ENCODE measurements at regions not wholly inside any gene's neighbourhood (a gene's known extent, or its start where the extent isn't known, plus 50 kb on each side); places are given as distances from the start of the nearest gene placed in this dataset.
"Not testable (repeated sequence)": the region's sequence is repeated elsewhere in the genome, so short reads cannot be mapped to it uniquely, and the experiment has no call there.

- DNase-seq (ENCODE audit: low spot score): no peak
- H3K4me3 Mint-ChIP-seq: no peak overlapping the region
- peaks cover 16% of the 10 kb centered on the region for H3K4me1 Mint-ChIP-seq
- CTCF ChIA-PET: interaction anchor here (1.3 kb wide), 1 partner anchor 17 kb away, joined by 8 read pairs; no protein-coding TSS in a partner anchor
- no peak for ATAC-seq
- no peak for TF ChIP-seq FOXJ3 (CRISPR knock-in tag; IDR thresholded peaks at IDR 0.05; ENCODE audit: borderline replicate concordance)
- no peak for TF ChIP-seq PRDM15 (CRISPR knock-in tag; IDR thresholded peaks at IDR 0.05)
- no peak for TF ChIP-seq MXD4 (CRISPR knock-in tag; IDR thresholded peaks at IDR 0.05; ENCODE audit: borderline replicate concordance)
- TF ChIP-seq PREB (CRISPR knock-in tag; IDR thresholded peaks at IDR 0.05; ENCODE audit: borderline replicate concordance): no peak
- TF ChIP-seq, protein P1, sequence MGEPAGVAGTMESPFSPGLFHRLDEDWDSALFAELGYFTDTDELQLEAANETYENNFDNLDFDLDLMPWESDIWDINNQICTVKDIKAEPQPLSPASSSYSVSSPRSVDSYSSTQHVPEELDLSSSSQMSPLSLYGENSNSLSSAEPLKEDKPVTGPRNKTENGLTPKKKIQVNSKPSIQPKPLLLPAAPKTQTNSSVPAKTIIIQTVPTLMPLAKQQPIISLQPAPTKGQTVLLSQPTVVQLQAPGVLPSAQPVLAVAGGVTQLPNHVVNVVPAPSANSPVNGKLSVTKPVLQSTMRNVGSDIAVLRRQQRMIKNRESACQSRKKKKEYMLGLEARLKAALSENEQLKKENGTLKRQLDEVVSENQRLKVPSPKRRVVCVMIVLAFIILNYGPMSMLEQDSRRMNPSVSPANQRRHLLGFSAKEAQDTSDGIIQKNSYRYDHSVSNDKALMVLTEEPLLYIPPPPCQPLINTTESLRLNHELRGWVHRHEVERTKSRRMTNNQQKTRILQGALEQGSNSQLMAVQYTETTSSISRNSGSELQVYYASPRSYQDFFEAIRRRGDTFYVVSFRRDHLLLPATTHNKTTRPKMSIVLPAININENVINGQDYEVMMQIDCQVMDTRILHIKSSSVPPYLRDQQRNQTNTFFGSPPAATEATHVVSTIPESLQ (CRISPR knock-in tag; IDR thresholded peaks at IDR 0.05): no peak
- no peak for TF ChIP-seq ZNF671 (CRISPR knock-in tag; IDR thresholded peaks at IDR 0.05)
- no peak for TF ChIP-seq TEAD1 (CRISPR knock-in tag; IDR thresholded peaks at IDR 0.05)
- peaks cover 6% of the 10 kb centered on the region for H3K9me3 Mint-ChIP-seq
- H3K27ac Mint-ChIP-seq: no peak overlapping the region
- H3K36me3 Mint-ChIP-seq: no peaks in the 10 kb centered on the region
- POLR2A ChIA-PET: no interaction called here
- H3K27me3 Mint-ChIP-seq (ENCODE audit: low read depth): no peaks in the 10 kb centered on the region
Observed at GRCh38 chr6:20274137-20274536, 61.9 kb upstream of the MBOAT1 start.

- H3K36me3 Mint-ChIP-seq; CTCF ChIA-PET; H3K27ac Mint-ChIP-seq; H3K27me3 Mint-ChIP-seq (ENCODE audit: low read depth); DNase-seq (ENCODE audit: low spot score); H3K9me3 Mint-ChIP-seq; H3K4me3 Mint-ChIP-seq; ATAC-seq; POLR2A ChIA-PET: not testable (repeated sequence)
- peaks cover 18% of the 10 kb centered on the region for H3K4me1 Mint-ChIP-seq
Observed at GRCh38 chr6:20275837-20276236, 63.6 kb upstream of the MBOAT1 start.

DNA sequence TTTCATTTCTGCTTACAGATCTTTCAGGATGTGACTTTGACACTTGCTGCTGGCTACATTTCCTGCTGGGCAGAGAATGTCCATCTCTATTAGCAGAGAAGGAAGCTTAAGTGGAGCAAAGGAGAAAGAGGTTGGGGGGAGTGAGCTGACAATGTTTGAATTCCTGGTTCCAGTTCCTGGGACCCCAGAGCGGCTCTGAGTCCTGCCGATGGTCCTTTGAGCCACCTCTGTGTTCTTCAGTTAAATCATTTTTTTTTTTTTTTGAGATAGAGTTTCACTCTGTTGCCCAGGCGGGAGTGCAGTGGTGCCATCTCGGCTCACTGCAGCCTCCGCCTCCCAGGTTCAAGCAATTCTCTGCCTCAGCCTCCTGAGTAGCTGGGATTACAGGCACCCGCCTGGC lies 65.5 kb upstream of the MBOAT1 start:
- H3K27ac Mint-ChIP-seq; DNase-seq (ENCODE audit: low spot score); POLR2A ChIA-PET; H3K36me3 Mint-ChIP-seq; H3K27me3 Mint-ChIP-seq (ENCODE audit: low read depth); H3K4me3 Mint-ChIP-seq: not testable (repeated sequence)
- peak; percentile 39 for ATAC-seq
- CTCF ChIA-PET: interaction anchor here (0.7 to 1.1 kb wide), 6 partner anchors 10 to 226 kb away, joined by 3 to 5 read pairs (median 4); no protein-coding TSS in a partner anchor
- H3K4me1 Mint-ChIP-seq: peaks cover 18% of the 10 kb centered on the region
- peaks cover 15% of the 10 kb centered on the region for H3K9me3 Mint-ChIP-seq

DNA sequence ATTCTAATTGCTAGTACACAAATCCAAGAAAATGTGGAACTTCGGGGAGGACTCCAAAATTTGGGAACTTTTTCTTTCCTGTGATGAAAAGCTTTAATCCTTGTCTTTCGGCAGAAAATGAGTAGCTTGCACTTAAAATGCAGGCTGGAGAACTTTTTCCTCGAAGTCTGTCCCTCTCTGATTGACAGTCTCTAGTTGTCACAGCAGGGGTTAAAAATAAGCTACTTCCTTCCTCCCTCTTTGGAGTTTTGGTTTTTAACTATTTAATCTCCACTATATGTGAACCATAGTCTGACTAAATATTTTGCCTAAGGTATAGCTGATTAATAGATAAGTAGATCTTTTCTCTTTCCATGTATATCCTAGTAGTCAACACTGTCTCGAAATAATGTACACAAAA lies 66.8 kb upstream of the MBOAT1 start:
- Mint-ChIP-seq H3K36me3 (no peaks in the 10 kb centered on the region), H3K27ac (no peak overlapping the region), H3K27me3 (ENCODE audit: low read depth) (no peaks in the 10 kb centered on the region; the same call in 1 of the 2 replicates), H3K4me1 (peaks cover 18% of the 10 kb centered on the region), H3K4me3 (no peak overlapping the region), H3K9me3 (peaks cover 23% of the 10 kb centered on the region)
- POLR2A ChIA-PET: no interaction called here
- DNase-seq (ENCODE audit: low spot score) (no peak), ATAC-seq (no peak)
- CTCF ChIA-PET: interaction anchor here (0.6 to 1.1 kb wide), 2 partner anchors 9 to 1310 kb away, joined by 4 to 5 read pairs; no protein-coding TSS in a partner anchor
- TF ChIP-seq, protein P2, sequence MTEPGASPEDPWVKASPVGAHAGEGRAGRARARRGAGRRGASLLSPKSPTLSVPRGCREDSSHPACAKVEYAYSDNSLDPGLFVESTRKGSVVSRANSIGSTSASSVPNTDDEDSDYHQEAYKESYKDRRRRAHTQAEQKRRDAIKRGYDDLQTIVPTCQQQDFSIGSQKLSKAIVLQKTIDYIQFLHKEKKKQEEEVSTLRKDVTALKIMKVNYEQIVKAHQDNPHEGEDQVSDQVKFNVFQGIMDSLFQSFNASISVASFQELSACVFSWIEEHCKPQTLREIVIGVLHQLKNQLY (CRISPR knock-in tag; IDR thresholded peaks at IDR 0.05): no peak
- TF ChIP-seq ZNF219 (CRISPR knock-in tag; IDR thresholded peaks at IDR 0.05; ENCODE audit: borderline replicate concordance) (no peak), ZNF423 (CRISPR knock-in tag; IDR thresholded peaks at IDR 0.05) (no peak), GRHL2 (CRISPR knock-in tag; IDR thresholded peaks at IDR 0.05; ENCODE audit: insufficient replicate concordance, severe bottlenecking) (no peak), TP53 (CRISPR knock-in tag; IDR thresholded peaks at IDR 0.05) (no peak), ZSCAN18 (CRISPR knock-in tag; IDR thresholded peaks at IDR 0.05) (no peak), ZMAT4 (CRISPR knock-in tag; IDR thresholded peaks at IDR 0.05) (no peak), SP1 (CRISPR knock-in tag; conservative IDR thresholded peaks at IDR 0.05) (no peak), CBFB (CRISPR knock-in tag; IDR thresholded peaks at IDR 0.05; ENCODE audit: low read depth) (no peak)
- TF ChIP-seq, protein P3, sequence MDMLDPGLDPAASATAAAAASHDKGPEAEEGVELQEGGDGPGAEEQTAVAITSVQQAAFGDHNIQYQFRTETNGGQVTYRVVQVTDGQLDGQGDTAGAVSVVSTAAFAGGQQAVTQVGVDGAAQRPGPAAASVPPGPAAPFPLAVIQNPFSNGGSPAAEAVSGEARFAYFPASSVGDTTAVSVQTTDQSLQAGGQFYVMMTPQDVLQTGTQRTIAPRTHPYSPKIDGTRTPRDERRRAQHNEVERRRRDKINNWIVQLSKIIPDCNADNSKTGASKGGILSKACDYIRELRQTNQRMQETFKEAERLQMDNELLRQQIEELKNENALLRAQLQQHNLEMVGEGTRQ (CRISPR knock-in tag; IDR thresholded peaks at IDR 0.05): no peak

Measured in WTC11 (cell line).